LNCaP clone FGC (cell line): ENCODE measurements at regions not wholly inside any gene's neighbourhood (a gene's known extent, or its start where the extent isn't known, plus 50 kb on each side); places are given as distances from the start of the nearest gene placed in this dataset.
"Not testable (repeated sequence)": the region's sequence is repeated elsewhere in the genome, so short reads cannot be mapped to it uniquely, and the experiment has no call there.

ENCODE experiments used
- DNase-seq: peaks from one replicate; pipeline ENCODE4 v3.0.0-alpha.2; 2011; ENCODE audit warnings: low read depth
- H3K4me3 ChIP-seq: 2 replicates; pipeline ENCODE4 v1.5.1; 2011; ENCODE audit warnings: mild to moderate bottlenecking, low read depth, low read length, control low read depth
- TF ChIP-seq, protein P1 (sequence below): IDR thresholded peaks from 2 replicates; pipeline ENCODE4 v1.5.1; 2012; ENCODE audit warnings: mild to moderate bottlenecking; ENCODE audit not compliant: control insufficient read depth, insufficient read depth; ENCODE audit errors: extremely low read depth

DNA sequence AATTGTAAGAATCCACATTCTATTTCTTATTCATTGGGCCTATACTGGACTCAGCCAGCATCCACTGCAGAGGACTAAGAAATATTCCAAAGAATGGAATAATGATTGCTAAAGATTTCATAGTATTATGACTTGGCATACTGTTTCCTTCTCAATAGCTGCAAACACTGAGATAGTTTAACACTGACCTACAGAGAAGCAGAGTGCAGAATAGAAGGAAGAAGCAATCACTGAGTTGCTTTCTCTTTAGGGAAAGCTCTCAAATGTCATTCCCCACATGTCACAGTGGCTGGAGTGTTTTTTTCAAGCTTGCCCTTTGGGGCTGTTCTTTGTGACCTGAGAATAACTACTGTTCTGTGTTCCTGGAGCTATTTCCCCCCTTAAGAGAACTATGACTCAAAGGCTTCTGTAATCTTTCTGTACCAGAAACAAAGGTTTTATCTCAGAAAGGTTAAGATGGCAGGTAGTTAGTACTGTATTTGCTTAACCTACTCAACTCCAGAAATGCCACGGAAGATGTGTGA lies 243.6 kb upstream of the LUZP2 start:
- TF ChIP-seq, protein P1, sequence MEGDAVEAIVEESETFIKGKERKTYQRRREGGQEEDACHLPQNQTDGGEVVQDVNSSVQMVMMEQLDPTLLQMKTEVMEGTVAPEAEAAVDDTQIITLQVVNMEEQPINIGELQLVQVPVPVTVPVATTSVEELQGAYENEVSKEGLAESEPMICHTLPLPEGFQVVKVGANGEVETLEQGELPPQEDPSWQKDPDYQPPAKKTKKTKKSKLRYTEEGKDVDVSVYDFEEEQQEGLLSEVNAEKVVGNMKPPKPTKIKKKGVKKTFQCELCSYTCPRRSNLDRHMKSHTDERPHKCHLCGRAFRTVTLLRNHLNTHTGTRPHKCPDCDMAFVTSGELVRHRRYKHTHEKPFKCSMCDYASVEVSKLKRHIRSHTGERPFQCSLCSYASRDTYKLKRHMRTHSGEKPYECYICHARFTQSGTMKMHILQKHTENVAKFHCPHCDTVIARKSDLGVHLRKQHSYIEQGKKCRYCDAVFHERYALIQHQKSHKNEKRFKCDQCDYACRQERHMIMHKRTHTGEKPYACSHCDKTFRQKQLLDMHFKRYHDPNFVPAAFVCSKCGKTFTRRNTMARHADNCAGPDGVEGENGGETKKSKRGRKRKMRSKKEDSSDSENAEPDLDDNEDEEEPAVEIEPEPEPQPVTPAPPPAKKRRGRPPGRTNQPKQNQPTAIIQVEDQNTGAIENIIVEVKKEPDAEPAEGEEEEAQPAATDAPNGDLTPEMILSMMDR = no peak
- no peak for DNase-seq

DNA sequence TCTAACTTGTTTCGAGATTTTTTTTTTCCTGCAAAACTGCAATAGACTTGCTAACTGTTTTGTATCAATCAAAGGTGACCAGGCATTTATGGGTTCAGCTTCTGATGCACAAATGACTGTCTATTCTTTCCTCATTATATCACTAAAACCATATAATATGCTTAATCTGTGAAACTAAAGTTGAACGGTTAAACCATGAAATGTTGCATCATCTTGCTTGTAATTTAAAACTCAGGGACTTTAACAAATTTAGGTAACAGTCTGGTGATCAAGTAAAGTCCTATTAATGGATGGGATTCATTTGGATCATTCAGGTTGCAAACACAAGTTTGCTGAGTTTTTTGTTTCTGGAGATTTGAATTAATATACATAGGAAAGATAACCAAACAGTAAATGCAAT lies 232.0 kb upstream of the LUZP2 start:
- TF ChIP-seq, protein P1 = no peak
- no peak for DNase-seq
- no peak overlapping the region for H3K4me3 ChIP-seq

More for the DNA sequence above, 243.6 kb upstream of the LUZP2 start:
- no peak overlapping the region for H3K4me3 ChIP-seq

DNA sequence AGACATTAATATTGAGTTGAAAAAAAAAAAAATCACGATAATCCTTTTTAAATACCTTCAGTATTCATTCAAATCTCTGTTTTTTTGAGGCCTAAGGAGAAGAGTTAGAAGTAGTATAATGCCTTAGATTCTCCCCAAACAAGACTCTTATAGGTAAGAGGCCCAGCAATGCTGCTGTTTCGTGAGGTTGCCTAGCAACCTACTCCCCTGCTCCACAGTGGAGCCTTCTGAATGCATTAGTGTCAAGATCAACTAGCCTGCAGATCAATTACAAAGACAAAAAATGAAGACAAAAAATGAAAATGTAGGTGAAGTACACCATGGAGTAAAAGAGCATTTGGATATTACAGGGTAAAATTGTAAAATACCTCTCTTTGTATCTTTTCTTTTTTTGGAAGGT lies 229.8 kb upstream of the LUZP2 start:
- TF ChIP-seq, protein P1 = no peak
- H3K4me3 ChIP-seq = no peak overlapping the region
- no peak for DNase-seq

DNA sequence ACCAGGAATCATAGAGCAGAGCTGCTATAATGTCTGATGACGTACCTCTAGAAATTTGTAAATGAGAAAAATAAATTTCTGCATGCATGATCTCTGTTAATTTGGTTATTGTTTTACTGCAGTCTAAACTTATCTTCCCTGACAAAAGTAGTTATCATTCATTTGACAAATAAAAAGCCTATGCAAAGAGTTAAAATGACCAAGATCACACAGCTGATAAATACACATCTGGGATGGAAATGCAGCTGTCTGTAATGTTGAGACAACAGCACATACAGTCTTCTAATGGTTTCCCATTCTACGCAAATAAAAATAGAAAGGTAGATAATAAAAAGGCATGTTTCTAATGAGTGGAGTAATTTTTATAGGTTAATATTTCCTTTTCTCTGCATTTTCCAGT lies 225.1 kb upstream of the LUZP2 start:
- DNase-seq = no peak
- no peak overlapping the region for H3K4me3 ChIP-seq
- TF ChIP-seq, protein P1 = no peak

DNA sequence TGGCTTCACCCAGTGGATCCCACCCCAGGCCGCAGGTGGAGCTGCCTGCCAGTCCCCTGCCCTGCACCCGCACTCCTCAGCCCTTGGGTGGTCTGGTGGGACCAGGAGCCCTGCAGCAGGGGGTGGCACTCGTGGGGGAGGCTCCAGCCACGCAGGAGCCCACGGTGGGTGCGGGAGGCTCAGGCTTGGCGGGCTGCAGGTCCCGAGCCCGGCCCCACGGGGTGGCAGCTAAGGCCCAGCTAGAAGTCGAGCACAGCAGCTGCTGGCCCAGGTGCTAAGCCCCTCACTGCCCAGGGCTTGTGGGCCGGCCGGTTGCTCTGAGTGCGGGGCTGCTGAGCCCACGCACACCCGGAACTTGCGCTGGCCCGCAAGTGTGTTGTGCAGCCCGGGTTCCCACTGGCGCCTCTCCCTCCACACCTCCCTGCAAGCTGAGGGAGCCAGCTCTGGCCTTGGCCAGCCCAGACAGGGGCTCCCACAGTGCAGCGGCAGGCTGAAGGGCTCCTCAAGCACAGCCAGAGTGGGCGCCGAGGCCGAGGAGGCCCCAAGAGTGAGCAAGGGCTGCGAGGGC lies 222.6 kb upstream of the LUZP2 start:
- H3K4me3 ChIP-seq, DNase-seq: not testable (repeated sequence)

DNA sequence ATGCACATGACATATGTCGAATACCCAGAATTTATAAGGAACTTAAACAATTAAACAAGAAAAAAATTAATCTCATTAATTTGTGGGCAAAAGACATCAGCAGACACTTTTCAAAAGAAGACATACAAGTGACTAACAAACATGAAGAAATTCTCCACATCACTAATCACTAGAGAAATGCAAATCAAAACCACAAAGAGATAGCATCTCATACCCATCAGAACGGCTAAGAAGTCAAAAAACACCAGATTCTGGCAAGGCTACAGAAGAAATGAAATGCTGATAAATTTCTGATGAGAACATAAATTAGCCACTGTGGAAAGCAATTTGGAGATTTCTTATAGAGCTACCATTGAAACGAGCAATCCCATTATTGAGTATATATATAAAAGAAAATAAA lies 210.6 kb upstream of the LUZP2 start:
- no peak for DNase-seq
- TF ChIP-seq, protein P1 = no peak
- no peak overlapping the region for H3K4me3 ChIP-seq

DNA sequence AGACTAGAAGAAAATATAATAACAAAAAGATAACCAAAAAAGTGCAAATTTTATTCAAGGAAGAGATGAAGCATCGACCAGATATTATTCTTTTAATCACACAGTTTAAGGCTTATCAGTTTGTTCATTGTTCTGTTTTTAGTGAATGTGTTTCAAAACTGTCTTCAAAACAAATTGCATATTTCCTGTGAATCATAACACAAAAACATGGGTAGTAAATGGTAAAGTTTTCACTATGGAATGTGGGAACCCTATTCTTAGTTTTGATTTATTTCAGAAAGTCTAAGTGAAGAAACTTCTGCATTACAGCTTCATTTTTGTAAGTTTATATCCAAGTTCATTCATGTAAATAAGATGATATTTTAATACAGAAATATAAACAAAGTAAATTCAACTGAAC lies 207.6 kb upstream of the LUZP2 start:
- no peak for DNase-seq
- TF ChIP-seq, protein P1 = no peak
- H3K4me3 ChIP-seq = no peak overlapping the region
